WERI-Rb-1 (cell line): ENCODE measurements at regions not wholly inside any gene's neighbourhood (a gene's known extent, or its start where the extent isn't known, plus 50 kb on each side); places are given as distances from the start of the nearest gene placed in this dataset.

ENCODE experiments used
- DNase-seq: peaks from one replicate; pipeline ENCODE4 v3.0.0-alpha.2; 2020
- H3K27ac ChIP-seq: fragments of 250-450 bp; sonication (Bioruptor Pico); 2 replicates; pipeline ENCODE4 v1.5.1; 2020; ENCODE audit warnings: mild to moderate bottlenecking, moderate library complexity
- H3K27me3 ChIP-seq: fragments of 250-450 bp; sonication (Bioruptor Pico); 2 replicates; pipeline ENCODE4 v1.5.1; 2021; ENCODE audit warnings: mild to moderate bottlenecking, low read depth, moderate library complexity; ENCODE audit not compliant: insufficient read depth, severe bottlenecking
- H3K36me3 ChIP-seq: fragments of 250-450 bp; sonication (Bioruptor Pico); 2 replicates; pipeline ENCODE4 v1.5.1; 2020; ENCODE audit warnings: mild to moderate bottlenecking, moderate library complexity
- H3K4me3 ChIP-seq: 2 replicates; pipeline ENCODE4 v1.5.1; 2011; ENCODE audit warnings: low read depth, mild to moderate bottlenecking, control low read depth, low read length
- H3K9me3 ChIP-seq: fragments of 250-450 bp; sonication (Bioruptor Pico); 2 replicates; pipeline ENCODE4 v1.5.1; 2021; ENCODE audit warnings: mild to moderate bottlenecking, moderate library complexity; ENCODE audit not compliant: severe bottlenecking
- TF ChIP-seq, protein P1 (sequence below): IDR thresholded peaks from 2 replicates; pipeline ENCODE4 v1.5.1; 2011; ENCODE audit warnings: low read depth, mild to moderate bottlenecking, control low read depth, inconsistent platforms, low read length

DNA sequence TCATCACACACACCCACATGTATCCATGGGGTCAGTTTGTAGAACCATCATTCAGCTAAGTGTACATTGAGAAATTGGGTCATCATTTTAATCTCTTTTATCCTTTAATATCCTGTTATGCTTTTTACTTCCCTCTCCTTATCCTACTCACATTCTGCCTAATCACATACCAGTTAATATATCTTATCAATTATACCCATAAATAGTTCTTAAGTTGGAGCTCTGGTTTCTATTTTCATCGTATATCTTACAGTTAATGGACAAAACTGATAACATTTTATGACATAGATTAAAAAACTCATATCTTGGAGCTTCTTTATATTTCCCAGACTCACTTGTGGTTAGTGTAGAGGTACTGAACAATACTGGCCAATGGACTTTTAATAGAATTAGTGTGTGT, 729.5 kb upstream of the LCORL start:
- no peak for DNase-seq
- Histone ChIP-seq H3K27me3 (no peaks in the 10 kb centered on the region), H3K27ac (no peak overlapping the region), H3K9me3 (no peaks in the 10 kb centered on the region), H3K4me3 (no peak overlapping the region), H3K36me3 (no peaks in the 10 kb centered on the region)
- TF ChIP-seq, protein P1, sequence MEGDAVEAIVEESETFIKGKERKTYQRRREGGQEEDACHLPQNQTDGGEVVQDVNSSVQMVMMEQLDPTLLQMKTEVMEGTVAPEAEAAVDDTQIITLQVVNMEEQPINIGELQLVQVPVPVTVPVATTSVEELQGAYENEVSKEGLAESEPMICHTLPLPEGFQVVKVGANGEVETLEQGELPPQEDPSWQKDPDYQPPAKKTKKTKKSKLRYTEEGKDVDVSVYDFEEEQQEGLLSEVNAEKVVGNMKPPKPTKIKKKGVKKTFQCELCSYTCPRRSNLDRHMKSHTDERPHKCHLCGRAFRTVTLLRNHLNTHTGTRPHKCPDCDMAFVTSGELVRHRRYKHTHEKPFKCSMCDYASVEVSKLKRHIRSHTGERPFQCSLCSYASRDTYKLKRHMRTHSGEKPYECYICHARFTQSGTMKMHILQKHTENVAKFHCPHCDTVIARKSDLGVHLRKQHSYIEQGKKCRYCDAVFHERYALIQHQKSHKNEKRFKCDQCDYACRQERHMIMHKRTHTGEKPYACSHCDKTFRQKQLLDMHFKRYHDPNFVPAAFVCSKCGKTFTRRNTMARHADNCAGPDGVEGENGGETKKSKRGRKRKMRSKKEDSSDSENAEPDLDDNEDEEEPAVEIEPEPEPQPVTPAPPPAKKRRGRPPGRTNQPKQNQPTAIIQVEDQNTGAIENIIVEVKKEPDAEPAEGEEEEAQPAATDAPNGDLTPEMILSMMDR: no peak

DNA sequence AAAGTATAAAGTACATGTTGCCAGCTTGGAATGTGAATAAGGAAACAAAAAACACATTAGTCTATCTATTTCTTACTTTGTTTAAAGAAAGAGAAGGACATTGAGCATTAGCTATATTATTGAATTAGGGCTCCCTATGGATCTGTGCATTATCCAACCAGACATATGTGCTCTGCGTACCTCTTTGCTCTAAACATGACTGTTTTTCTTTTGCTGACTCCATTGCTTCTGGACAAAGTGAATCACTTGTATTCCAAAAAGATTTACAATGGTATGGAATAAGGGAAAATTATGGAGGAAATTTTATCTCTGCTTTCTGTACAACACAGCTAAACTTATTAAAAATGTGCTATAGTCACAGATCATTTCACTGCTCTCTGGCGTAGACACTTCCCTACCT, 727.8 kb upstream of the LCORL start:
- no peaks in the 10 kb centered on the region for H3K9me3 ChIP-seq
- TF ChIP-seq, protein P1: no peak
- H3K36me3 ChIP-seq: no peaks in the 10 kb centered on the region

DNA sequence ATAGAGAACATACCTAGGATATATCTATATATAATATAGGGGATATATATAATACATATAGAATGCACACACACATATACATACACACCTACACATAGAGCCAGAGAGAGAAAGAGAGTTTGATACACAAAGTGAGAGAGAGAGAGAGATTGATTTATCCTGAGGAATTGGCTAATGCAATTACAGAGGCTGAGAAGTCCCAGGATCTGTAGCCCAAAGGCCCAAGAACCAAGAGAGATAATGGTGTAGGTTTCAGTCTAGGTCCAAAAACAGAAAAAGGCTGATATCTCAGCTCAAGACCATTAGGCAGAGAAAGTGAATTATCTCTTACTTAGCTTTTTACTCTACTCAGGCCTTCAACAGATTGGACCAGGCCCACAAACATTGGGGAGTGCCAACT, 715.0 kb upstream of the LCORL start:
- TF ChIP-seq, protein P1: no peak
- H3K9me3 ChIP-seq: no peaks in the 10 kb centered on the region
- DNase-seq: no peak
- H3K27ac ChIP-seq: no peak overlapping the region
- no peaks in the 10 kb centered on the region for H3K36me3 ChIP-seq
- no peak overlapping the region for H3K4me3 ChIP-seq
- no peaks in the 10 kb centered on the region for H3K27me3 ChIP-seq

More for the DNA sequence above, 727.8 kb upstream of the LCORL start:
- no peak for DNase-seq
- Histone ChIP-seq H3K27ac (no peak overlapping the region), H3K4me3 (no peak overlapping the region), H3K27me3 (no peaks in the 10 kb centered on the region)

DNA sequence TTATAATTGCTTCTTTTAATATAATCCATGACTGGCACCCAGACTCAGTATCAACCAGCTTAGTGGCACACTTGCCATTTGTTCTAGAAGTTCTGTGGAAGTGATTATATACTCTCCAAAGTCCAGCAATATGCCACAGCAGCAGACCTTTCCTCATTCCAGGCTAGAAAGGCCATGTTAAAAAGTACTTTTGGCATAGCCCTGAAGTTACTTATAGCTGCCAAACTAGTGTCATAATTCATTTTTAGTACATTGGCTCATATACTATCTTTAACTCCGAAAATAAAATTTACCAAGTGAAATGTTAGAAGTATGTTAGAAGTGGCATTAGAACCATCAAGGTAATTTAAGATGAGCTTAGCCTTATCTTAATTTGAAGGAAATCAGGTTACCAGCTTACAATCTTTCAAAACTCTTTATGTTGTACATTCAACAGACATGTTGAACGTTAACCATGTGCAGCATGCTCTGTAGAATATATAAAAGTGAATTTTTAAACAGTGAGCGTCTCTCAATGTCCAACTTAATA, 714.2 kb upstream of the LCORL start:
- no peaks in the 10 kb centered on the region for H3K36me3 ChIP-seq
- H3K27me3 ChIP-seq: no peaks in the 10 kb centered on the region
- H3K4me3 ChIP-seq: no peak overlapping the region
- TF ChIP-seq, protein P1: no peak
- no peak for DNase-seq
- H3K27ac ChIP-seq: no peak overlapping the region
- no peaks in the 10 kb centered on the region for H3K9me3 ChIP-seq

DNA sequence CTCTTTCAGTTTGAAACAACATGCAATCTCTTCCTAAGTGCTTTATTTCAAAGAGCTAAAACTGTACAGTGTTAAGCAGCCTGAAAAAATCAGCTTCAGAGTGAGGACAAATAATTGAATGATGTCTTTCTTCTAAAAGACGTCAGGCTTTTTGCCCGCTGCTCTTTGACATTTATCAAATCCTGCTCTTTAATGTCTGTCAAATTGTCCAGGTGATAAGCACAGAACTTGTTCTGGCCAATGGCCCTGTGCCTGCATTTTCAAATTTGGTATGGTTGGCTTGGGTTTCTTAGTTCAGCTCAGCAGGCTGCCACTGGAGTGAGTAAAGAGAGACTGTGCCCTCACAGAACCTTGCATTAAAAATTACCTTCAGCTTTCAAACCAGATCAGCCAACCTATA, 712.9 kb upstream of the LCORL start:
- Histone ChIP-seq H3K9me3 (no peaks in the 10 kb centered on the region), H3K4me3 (no peak overlapping the region), H3K27ac (no peak overlapping the region), H3K36me3 (no peaks in the 10 kb centered on the region), H3K27me3 (no peaks in the 10 kb centered on the region)
- no peak for DNase-seq
- TF ChIP-seq, protein P1: no peak

DNA sequence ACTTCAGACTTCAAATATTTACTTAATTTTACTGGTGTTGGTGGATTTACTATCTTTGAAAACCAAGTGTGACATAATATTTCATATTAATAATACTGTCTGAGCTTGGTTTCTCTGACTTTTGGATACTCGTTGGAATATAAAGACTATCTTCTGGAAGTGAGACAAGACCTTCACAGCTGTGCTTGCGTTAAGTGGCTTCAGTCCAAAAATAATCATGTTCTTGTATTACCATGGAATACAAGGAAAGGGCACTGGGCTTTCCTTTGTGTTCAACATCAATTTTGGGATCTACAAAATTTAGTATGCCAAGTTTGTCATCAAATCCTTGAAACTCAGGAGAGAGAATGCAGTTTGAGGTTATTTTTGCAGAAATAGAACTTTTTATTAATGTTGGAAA, 712.4 kb upstream of the LCORL start:
- H3K27me3 ChIP-seq: no peaks in the 10 kb centered on the region
- TF ChIP-seq, protein P1: no peak
- H3K36me3 ChIP-seq: no peaks in the 10 kb centered on the region
- H3K9me3 ChIP-seq: no peaks in the 10 kb centered on the region
- H3K4me3 ChIP-seq: no peak overlapping the region
- H3K27ac ChIP-seq: no peak overlapping the region
- DNase-seq: no peak
